COLO668 (cell line): ENCODE measurements at regions not wholly inside any gene's neighbourhood (a gene's known extent, or its start where the extent isn't known, plus 50 kb on each side); places are given as distances from the start of the nearest gene placed in this dataset.
A peak's percentile ranks its signal among the peaks of the same experiment; 100 is the strongest.
"Not testable (repeated sequence)": the region's sequence is repeated elsewhere in the genome, so short reads cannot be mapped to it uniquely, and the experiment has no call there.

Experiments used
- DNase-seq: peaks from one replicate; lab custom pipeline; 2025; ENCODE audit not compliant: unreplicated experiment; lab: John Stamatoyannopoulos, UW

DNA sequence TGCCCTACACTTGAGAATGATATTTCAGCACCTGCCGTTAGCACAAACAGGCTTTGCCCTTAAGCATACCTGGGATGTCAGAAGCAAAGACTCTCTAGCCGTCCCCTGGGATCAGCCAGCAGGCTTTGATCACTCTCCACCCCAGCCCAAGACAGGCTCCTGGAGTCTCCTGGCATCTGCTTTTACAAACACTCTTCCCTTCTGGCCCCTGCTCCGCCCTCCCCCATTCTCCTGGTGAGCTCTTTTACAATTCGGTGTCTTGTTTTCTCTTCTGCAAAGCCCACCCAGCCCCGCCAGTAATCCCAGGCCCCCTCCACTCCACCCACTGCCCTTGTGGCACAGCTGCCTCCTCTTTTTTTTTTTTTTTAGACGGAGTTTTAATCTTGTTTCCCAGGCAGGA lies 50.4 kb downstream of the KATNIP start:
- no peak for DNase-seq

- no peak for DNase-seq
These were observed 52.2 kb downstream of the KATNIP start for GRCh38 chr16:27602103-27602502.

- peak; percentile 2 for DNase-seq
These were observed 55.7 kb downstream of the KATNIP start for GRCh38 chr16:27605500-27606106.

- DNase-seq = no peak
These were observed 61.4 kb downstream of the KATNIP start for GRCh38 chr16:27611340-27611739.

DNA sequence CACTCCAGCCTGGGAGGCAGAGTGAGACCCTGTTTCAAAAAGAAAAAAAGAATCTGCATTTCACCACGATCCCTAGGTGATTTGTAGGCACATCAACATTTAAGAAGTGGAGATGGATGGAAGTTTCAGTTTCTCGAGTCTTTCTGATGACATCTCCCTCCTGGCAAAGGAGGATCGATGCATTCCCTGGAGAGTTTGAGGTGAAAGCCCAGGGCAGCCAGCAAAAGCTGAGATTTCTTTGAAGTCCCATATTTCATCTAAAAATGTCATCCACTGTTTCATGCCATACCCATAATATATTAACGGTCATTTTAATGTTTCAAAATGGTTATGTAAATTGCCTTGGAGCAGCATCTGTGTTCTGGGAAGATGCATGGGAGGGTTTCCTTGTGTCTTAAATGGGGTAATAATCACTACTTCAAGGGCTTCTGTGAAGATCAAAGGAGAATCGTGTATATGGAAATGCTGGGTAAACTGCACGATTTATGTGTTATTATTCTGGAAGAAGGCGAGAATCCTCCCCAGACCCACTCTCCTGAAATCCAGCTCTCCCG lies 63.4 kb downstream of the KATNIP start:
- DNase-seq = no peak

- DNase-seq = no peak
These were observed 67.7 kb downstream of the KATNIP start for GRCh38 chr16:27617665-27618064.

GRCh38 chr16:27618165-27618564 lies 68.2 kb downstream of the KATNIP start:
- DNase-seq = no peak

- DNase-seq = no peak
These were observed 68.8 kb downstream of the KATNIP start for GRCh38 chr16:27618606-27619327.

DNA sequence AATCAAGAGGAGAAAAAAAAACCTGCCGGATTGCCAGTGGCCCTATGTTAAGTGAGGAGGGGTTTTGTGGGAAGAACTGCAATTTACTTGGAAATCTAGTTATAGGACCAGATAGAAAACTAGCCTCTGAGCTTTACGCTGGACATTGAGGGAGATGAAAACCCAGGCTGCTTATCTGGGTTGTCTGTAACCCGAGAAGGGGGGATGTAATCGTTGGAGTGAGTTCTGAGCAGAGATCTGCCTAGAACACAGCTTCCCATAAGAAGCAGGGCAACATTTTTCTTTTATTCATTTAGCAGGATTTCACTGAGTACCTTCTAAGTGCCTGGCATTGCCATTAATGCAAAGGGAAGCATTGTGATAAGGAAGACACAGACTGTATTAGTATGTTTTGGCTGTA lies 70.6 kb downstream of the KATNIP start:
- DNase-seq = no peak

GRCh38 chr16:27624154-27625049 lies 74.5 kb downstream of the KATNIP start:
- DNase-seq = no peak

DNA sequence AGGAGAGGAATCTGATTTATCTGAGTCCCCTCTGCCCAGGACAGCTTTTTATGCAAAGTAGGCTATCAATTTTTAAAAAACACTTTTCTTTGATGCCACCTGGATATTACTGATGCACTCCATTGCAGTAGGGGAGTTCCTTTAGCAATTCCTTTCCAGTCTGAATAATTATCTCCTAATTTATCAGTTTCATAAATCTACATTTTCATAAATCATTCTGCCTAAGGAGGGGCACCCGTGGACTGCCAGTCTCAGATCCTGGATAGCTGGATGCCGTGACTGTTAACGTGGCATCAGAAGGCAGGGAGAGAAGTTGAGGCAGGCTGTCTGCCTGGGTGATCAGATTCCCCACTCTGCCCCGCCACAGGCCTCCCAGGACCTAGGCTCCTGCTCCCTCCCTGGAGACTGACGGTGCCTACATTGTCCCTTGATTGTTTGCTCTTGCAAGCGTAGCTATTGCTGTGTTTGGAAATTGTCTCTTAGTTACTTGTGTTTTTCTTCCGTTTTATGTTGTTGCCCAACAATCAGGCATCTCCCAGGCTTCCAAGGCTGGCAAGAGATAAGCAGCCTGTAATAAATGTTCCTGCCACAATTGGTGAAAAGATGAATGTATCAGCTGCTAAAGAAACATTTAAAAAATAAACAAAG lies 75.2 kb downstream of the KATNIP start:
- DNase-seq = no peak

DNA sequence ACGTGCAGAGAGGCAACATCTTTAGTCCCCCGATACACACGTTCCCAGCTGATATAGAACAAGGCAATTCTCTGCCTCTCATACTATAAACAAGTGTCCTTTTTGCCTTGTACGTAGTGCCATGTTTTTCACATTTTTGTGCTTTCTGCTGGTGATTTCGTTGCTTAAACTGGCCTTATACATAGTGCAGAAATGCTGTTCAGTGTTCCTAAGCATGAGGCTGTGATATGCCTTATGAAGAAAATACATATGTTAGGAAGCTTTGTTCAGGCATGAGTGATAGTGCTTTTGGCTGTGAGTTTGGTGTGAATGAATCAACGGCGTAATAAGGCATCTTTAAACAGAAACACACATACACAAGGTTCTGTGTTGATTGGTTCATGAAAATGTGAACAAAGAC lies 77.2 kb downstream of the KATNIP start:
- no peak for DNase-seq

- DNase-seq = no peak
These were observed 78.4 kb downstream of the KATNIP start for GRCh38 chr16:27628241-27628942.

DNA sequence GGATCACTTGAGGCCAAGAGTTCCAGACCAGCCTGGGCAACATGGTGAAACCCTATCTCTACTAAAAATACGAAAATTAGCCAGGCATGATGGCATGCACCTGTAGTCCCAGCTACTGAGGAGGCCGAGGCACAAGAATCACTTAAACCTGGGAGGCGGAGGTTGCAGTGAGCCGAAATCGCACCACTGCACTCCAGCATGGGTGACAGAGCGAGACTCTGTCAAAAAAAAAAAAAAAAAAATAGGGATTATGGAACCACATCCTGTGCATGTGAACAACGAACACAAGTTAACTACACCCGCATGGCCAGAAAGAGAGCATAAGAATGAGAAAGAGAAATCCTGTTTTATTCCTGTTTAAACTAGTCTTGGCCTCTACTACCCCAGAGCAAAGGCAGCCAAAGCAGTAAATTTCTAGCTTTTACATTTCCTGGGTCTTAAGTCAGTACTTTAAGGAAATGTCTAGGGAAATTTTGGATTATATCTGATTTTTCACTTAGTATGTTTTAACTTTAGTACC lies 79.1 kb downstream of the KATNIP start:
- DNase-seq = not testable (repeated sequence)

DNA sequence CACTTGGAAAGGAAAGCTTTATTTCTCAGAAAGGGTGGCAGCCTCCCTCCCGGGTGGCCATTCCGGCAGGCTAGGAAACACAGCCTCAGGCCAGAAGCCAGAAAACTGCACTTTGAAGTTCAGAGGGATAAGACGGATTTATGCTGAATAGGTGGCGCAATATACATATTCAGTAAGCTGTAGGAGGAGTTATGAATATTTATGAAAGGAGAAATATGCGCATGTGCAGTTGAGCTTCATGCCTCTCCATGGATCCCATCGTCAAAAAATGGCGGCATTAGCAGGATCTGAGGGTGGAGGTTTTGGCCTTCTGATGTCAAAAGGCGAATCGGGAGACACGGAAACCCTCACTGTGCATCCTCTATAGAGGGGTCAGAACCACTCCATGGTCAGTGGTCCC lies 82.3 kb downstream of the KATNIP start:
- DNase-seq = no peak

GRCh38 chr16:27633221-27633620 lies 83.3 kb downstream of the KATNIP start:
- DNase-seq = no peak

DNA sequence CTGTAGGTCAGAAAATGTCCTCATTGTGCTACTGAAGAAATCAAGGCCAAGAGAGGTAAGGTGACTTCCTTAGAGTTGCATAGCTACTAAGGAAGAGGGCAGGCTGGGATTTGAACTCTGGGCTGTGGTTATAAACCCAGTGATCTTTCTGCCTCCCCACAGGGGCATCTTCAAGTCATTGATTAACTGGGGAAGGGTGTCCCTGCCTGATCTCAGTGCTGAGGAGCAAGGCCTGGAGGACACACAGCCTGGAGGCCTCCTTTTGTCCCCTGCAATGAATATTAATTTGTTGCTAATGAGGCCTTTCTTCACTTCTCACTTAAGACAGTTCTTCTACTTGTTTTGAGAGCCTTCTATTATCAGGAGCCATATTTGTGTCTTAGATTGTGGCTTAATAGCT lies 83.8 kb downstream of the KATNIP start:
- DNase-seq = no peak

DNA sequence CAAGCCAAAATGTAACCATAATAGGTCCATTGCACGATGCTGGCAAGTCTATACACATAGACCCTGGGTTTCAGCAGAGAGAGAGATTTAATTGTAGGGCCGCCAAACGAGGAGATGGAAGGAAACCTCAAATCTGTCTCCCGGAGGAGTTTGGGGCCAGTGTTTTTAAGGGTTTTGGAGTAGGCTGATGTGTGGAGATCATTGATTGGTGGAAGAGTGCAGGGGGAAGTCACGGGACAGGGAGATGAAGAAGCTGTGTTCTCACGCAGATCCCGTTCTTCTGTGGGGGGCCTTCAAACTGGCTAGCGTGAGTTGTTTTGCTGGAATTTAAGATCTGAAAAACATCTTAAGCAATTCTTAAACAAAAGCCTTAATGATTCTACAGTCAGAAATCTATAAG lies 84.8 kb downstream of the KATNIP start:
- no peak for DNase-seq

GRCh38 chr16:27636453-27637240 lies 86.7 kb downstream of the KATNIP start:
- no peak for DNase-seq
